NCI-H2029 (cell line): ENCODE measurements at regions not wholly inside any gene's neighbourhood (a gene's known extent, or its start where the extent isn't known, plus 50 kb on each side); places are given as distances from the start of the nearest gene placed in this dataset.

Source experiments
- DNase-seq: peaks from one replicate; lab custom pipeline; 2025; lab: John Stamatoyannopoulos, UW

DNA sequence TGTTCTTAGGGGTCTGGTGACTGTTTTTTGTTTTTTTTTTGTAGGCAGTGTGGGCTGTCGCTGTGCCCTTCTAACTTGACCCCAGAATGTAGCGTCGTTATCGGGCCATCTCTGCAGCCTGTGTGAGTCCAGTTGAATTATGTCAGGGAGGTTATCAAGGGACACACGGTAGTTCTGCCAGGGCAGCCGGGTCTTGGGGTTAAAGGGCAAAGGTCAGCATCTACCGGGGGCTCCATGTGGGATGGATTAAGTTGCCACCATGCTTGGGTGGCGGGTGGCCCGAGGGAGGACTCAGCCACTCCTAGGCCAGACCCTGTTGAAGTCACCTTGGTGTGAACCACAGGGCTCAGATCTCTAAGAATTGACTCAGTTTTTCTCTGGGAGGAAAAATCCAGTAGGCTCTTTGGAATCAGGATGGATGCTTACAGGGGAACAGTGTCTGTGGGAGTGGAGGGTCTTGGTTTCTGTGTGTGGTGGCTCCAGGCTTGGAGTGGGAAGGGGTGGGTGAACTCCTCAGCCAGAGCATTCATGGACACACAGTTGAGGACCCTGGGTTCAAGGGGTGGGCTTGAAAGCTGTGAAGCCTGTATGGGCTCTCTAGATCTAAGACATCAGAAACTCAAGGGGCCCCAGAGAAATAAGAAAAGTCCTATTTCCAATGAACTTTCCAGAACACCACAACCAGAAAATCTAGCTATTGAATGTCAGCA lies 191.7 kb downstream of the IRF8 start:
- no peak for DNase-seq

DNA sequence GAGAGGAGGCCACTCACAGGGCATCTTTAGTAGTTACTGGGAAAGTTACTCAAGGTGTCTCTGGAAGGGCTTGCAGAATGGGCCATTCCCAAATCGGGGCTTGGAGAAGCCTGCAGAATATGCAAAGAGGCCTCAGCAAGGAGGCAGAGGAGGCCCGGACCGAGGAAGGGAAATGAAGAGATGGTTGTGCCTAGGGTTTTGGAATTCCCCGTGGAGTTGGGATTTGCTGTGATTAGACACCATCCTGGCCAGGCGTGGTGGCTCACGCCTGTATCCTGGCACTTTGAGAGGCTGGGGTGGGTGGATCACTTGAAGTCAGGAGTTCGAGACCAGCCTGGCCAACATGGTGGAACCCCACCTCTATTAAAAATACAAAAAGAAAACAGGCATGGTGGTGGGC lies 193.0 kb downstream of the IRF8 start:
- no peak for DNase-seq

DNA sequence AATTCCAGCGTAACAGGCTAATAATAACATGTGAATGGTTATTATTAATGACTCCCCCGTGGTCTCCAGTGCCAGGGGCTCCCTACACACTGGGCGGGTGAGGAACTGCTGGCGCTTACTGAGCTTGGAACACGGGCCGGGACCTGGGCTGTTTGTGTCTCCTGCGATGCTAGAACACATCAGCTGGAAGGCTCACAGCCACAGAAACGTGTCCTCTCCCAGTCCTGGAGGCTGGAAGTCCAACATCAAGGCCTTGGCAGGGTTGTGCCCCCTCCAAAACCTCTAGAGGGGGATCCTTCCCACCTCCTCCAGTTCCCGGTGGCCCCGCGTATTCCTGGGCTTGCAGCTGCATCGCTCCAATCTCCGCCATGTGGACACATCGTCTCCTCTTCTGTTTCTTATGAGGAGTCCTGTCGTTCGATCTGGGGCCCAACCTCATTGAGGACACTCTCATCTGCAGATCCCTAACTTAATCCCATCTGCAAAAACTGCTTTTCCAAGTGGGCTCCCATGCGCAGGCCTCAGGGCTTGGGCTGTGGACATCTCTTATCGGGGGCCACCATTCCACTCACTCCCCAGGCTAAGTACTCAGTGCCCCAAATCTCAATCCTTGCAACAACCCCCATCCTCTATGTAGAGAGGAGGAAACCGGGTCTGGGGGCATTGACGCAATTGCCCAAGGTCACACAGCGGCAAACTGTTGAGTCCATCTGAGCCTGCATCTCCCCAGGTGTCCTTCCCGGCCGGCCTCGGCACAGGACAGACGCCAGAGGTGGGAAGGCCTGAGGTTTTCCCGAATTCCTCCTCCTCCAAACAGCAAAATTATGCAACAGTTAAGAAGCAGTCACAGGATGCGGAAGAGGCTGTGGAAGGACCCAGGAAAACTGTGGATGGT lies 193.9 kb downstream of the IRF8 start:
- no peak for DNase-seq

DNA sequence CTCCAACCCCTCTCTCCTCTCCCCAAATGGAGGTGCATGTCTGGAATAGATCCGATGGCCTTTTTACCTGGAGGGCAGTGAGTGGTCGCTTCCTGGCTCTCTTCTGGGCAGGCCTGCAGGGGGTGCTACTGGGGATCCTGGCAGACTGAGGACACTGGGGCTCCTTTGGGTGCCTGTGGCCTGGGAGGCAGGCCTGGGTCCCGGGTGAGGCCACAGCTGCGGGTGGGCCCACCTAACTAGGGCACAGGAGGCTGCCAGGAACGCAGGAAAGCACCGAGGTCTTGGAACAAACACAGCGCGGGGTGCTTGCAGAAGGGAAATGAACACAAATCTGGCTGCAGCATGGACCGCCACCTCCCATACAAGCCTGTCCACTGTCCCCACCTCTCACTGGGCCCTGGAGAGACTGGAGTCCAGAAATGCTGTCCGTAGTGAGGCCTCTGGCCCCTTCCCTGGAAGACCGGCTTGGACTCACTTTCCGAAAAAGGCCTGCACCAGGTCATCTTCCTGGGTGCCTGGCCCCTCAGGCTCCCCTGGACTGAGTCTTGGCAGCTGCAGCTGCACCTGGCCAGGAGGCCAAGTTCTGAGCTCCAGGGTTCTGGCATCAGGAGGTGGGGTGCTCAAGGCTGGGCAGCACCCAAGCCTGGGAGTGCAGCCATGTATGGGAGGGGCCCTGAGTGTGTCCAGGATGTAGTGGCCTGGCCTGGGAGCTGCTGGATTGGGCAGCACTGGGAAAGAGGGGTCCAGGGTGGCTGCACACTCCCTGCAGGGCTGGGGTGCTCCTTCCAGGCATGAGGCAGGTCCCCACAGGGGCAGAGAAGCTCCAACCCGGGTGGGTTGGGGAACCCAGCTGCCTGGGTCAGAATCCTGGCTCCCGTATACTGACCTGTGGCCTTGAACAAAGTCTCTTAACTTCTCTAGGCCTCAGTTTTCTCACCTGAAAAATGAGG lies 195.1 kb downstream of the IRF8 start:
- DNase-seq = no peak

DNA sequence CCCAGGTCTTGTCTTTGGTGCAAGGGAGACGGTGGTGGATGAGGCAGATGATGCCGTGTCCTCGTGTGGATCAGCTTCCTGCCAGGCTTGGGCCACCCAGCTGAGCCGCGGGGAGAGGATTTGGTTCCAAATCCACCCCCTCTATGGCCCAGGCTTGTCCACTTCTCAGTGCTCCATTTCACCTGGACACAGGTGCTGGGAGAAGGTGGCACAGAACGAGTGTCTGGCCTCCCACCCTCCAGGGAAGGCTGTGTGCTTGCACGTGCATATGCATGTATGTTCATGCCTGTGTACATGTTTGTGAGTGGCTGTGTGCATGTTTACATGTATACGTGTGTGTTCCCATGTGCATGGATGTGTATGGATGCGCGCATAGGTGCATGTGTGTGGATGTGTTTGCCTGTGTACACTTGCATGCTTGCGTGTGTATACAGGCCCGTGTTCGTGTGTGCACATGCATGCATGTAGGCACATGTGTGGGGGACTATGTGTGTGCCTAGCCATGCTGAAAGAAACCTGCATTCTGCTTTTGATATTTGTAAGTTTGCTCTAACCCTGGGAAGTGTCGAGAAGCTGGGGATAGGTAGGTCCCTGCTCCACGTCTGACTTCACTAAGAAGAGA lies 196.3 kb downstream of the IRF8 start:
- no peak for DNase-seq

DNA sequence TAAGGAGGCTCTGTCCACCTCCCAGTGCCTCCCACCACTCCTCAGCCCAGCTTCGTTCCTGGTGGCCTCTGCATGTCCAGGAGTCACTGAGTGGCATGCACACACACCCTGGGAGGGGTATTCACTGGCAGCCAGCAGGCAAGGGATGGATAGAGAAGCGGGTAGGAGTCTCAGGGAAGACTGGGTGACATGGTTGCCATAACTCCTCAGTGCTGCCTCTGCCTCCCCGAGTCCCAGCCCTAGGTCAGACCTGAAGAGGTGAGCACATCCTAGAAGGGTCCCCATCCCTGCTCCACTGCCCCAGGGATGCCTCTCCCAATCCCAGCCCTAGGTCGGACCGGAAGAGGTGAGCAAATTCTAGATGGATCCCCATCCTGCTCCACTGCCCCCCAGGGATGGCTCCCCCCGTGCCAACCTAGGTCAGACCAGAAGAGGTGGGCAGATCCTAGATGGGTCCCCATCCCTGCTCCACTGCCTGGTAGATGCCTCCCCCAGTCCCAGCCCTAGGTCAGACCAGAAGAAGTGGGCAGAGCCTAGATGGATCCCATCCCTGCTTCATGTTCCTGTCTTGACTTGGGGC lies 197.0 kb downstream of the IRF8 start:
- DNase-seq = no peak

DNA sequence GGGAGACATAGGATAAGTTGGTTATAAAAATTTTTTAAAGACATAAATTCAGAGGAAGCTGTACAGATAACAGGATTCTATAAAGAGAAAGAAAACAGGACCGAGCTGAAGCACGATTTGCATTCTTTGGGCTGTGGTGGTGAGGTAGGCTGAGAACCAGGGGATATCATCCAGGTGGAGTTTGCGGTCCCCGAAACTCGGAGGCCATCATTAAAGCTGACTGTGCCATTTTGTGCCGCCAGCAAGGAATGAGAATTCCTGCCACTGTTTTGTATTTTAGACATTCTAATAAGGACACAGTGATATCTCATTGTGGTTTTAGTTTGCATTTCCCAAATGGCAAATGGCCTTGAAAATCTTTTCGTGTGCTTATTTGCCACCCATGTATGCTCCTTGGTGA lies 197.9 kb downstream of the IRF8 start:
- no peak for DNase-seq

DNA sequence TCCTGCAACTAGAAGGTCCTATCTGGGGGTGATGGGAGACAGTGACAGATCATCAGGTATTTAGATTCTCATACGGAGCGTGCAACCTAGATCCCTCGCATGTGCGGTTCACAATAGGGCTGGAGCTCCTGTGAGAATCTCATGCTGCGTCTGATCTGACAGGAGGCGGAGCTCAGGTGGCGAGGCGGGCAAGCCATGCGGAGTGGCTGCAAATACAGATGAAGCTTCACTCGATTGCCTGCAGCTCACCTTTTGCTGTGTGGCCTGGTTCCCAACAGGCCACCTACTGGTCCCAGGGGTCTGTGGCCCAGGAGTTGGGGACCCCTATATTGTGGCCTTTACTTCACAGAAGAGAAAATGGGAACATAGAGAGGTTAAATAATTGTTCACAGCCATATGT lies 200.4 kb downstream of the IRF8 start:
- no peak for DNase-seq

DNA sequence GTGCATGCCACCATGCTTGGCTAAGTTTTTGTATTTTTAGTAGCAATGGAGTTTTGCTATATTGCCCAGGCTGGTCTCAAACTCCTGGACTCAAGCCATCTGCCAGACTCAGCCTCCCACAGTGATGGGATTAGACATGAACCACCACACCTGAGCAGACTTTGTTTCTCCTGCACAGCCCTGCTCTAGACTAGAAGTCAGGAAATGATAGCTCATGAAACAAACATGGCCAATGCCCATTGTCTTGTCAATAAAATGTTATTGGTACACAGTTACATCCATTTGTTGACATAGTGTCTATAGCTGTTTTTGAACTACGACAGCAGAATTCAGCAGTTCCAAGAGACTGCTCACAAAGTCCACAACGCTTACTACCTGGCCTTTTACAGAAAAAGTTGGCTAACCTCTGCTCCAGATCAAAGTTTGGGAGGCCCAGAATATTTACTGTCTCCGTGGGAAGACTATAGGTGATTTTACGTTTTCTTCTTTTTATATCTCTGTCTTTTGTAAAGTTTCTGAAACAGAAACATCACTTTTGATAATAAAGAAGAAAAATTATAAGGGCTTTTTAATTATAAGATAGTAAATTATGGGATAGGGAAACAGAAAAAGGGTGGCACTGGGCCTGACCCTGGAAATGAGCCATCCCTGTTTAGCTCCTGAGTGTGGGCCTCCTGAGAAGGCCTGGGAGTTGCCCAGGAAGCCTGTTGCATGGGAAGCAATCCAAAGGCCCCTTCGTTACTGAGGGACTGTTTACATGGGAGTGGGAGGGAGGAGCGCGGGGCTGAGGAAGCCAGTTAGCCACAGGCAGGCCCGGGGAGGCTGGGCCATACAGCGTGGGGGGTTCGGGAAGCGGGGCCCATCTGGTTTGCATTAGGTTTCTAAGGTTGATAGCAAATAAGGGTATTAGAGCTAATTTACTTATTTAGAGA lies 201.5 kb downstream of the IRF8 start:
- DNase-seq = no peak

DNA sequence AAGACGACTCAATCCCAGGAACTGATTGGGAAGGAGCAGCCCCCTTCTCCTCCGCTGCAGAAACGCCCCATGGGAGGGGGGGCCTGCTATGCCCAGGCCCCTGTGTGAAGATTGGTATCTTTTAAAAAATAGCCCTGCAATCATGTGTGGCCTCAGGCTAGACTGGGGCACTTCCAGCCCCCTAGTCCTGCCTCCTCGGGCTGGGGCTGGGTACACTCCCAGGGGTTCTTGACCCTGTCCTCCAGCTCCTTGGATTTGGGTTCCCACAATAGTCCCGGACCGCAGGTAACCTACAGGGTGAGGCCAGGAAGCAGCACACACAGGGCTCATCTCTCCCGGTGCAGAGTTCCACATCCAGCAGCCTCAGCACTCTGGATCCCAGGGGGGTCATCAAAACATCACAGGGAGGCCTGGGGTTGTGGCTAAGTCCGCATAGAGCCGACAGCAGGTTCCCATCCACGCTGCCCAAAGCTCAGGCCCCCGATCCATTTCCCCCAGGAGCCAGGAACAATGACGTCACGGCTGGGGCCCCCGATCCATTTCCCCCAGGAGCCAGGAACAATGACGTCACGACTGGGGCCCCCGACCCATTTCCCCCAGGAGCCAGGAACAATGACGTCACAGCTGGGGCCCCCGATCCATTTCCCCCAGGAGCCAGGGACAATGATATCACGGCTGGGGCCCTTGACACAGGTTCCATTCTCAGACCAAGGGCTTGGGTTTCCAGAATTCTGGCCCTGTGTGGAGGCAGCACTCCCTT lies 202.4 kb downstream of the IRF8 start:
- no peak for DNase-seq

DNA sequence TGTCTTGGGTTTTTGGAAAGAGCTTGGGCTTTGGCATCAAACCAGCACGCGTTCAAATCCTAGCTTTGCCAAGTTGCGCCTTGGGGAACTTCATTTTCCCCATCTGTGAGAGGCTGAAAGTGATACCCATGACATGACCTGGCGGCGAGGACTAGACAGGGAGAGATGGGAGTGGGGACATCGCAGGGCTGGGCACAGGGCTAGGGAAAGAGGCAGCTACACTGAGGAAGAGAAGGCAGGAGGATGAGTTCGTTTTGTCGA lies 202.9 kb downstream of the IRF8 start:
- no peak for DNase-seq

DNA sequence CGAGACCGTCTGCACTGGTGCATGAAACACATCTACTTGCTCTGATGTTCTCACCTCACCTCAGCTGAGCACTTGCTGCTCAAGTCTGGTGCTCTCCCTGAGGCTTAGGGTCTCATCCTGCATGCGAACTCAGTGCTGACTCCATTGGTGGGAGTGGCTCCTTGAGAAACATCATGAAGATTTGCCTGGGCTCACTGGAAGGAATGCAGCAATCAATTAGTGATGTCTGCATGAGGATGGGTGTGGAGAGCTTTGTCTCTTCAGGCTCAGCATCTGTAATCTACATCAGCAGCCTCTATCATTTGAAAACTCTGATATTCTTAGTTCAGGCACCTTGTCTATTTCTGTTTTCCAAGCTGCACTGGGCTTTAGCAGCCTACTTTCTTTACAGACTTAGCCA lies 204.4 kb downstream of the IRF8 start:
- no peak for DNase-seq

DNA sequence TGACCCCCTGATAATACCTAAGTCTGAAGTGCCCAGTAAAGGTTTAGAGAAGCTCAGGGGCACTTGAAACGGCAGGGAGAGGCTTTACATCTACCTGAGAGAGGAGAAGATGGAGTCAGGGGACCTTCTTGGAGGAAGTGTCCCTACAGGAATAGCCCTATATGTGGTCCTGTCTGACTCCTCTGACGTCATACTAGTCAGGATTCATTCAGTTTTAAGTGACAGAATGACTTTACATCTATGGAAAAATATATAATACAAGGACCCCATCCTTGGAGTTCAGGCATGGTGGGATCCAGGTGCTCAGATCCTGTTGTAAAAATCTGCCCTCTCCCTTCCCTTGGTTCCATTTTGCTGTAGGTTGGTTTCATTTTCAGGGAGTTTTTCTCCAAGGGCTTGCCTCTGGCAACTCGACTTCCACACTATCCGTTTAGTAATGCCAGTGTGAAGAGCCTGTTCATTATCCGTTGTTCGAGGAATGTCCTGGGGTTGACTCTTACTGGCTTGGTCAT lies 205.6 kb downstream of the IRF8 start:
- DNase-seq = no peak

DNA sequence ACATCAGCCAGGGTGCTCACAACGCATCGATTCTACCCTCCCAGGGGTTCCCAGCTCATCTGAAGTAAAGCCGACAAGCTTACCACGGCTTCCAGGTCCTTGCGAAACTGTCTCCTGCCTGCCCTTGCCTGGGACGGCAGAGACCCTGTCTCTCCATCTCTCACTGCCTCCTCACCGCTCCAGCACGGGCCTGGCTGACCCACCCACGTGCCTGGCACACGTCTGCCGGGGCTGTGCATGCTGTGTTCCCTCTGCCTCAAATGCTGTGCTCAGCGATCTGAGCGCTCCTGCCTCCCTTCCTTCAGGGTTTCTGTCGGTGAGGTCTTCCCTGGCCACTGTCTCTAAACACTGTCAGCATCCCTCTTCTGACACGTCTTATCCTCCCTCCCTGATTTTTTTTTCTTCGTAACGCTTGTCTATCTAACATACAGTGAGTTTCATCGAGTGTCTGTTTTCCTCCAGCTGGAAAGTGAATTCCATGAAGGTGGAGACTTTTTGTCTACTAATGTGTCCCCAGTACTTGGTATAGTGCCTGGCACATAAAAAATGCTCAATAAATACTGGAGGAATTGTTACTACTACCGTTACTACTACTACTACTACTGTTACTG lies 208.4 kb downstream of the IRF8 start:
- no peak for DNase-seq

DNA sequence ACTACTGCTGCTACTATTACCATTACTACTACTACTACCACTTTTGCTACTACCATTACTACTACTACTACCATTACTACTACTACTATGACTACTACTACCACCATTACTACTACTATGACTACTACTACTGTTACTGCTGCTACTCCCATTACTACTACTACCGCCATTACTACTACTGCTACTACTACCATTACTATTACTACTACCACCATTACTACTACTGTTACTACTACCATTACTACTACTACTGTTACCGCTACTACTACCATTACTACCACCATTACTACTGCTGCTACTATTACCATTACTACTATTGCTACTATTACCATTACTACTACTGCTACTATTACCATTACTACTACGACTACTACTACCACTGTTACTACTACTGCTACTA lies 209.1 kb downstream of the IRF8 start:
- DNase-seq = no peak

DNA sequence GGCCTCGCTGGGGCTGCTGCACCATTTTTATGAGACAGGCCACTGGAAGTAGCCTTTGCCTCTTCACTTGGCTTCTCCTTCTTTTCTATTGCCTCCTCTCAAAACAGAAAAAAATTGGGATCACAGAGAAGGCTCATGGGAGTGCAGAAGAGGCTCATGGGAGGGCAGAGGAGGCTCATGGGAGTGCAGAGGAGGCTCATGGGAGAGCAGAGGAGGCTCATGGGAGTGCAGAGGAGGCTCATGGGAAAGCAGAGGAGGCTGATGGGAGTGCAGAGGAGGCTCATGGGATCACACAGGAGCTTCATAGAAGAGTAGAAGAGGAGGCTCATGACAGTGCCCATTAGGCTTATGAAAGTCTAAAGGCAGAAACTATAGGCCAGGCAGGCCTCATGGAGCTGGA lies 211.2 kb downstream of the IRF8 start:
- no peak for DNase-seq

DNA sequence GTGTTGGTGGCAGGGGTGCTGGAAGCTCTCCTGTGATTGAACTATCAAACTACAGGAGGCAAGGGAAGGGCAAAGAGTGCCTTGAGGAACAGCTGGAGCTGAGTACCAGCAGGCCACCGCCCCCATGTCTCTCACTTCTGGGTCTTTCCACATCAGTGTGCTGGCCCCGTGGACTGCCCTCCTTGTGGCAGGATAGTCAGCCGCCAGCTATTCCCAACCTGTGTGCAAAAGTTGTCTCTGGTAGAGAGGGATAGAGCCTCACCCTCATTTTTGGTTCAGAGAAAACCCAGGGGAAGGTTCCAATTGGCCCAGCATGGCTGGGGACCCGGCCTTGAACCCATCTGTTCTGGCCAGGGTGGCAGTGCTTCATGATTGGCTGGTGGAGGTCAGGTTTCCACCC lies 211.8 kb downstream of the IRF8 start:
- no peak for DNase-seq

DNA sequence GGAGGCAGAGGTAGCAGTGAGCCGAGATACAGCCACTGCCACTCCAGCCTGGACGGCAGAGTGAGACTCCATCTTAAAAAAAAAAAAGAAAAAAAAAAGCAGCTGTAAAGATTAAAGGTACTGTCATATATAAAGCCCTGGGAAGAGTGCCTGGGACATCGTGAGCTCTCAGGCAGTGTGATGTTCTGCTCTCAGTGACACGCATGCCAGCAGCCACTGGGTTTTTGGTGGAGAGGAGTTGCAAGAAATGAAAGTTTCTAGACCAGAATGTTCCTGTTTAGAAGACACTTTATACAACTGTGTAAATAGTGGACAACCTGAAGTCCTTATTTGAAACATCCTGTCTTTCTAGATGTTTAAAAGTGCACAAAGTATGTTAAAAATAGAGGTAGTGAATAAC lies 213.2 kb downstream of the IRF8 start:
- DNase-seq = no peak

DNA sequence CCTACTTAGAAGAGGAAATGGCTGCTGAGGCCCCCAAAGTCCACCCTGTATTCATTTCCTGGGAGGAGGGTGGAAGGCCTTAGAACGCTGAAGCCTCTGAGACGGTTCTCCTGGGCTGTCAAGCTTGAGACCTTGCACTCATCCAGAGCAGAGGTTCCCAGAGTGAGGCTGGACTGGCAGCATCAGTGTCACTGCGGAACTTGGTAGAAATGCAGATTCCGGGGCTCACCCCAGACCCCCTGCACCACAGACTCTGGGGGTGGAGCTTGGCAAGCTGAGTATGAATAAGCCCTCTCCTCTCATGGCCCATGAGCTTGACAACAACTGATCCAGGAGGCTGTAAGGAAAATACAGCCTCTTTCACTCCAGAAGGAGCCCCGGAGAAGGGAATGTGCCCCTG lies 218.3 kb downstream of the IRF8 start:
- DNase-seq = no peak
